ENCODE measurements at regions not wholly inside any gene's neighbourhood (a gene's known extent, or its start where the extent isn't known, plus 50 kb on each side); places are given as distances from the start of the nearest gene placed in this dataset.

GRCh38 chr12:77349689-77350370 lies 284.5 kb upstream of the E2F7 start:
- DNase-seq (ENCODE audit: low spot score): no peak

GRCh38 chr12:77347017-77347416 lies 281.6 kb upstream of the E2F7 start:
- DNase-seq (ENCODE audit: low spot score): no peak

GRCh38 chr12:77345336-77345735 lies 280.0 kb upstream of the E2F7 start:
- DNase-seq (ENCODE audit: low spot score): no peak

- DNase-seq (ENCODE audit: low spot score): no peak
Observed at GRCh38 chr12:77344651-77345050, 279.3 kb upstream of the E2F7 start.

GRCh38 chr12:77343291-77343690 lies 277.9 kb upstream of the E2F7 start:
- peak; percentile 73 for DNase-seq (ENCODE audit: low spot score)

- peak; percentile 5 for DNase-seq (ENCODE audit: low spot score)
Observed at GRCh38 chr12:77342253-77342652, 276.9 kb upstream of the E2F7 start.

GRCh38 chr12:77339610-77340009 lies 274.2 kb upstream of the E2F7 start:
- DNase-seq (ENCODE audit: low spot score): peak; percentile 65

- no peak for DNase-seq (ENCODE audit: low spot score)
Observed at GRCh38 chr12:77337362-77337761, 272.0 kb upstream of the E2F7 start.

GRCh38 chr12:77334806-77335205 lies 269.4 kb upstream of the E2F7 start:
- no peak for DNase-seq (ENCODE audit: low spot score)

GRCh38 chr12:77328326-77328725 lies 263.0 kb upstream of the E2F7 start:
- DNase-seq (ENCODE audit: low spot score): no peak

GRCh38 chr12:77325511-77326236 lies 260.3 kb upstream of the E2F7 start:
- peak; percentile 52 for DNase-seq (ENCODE audit: low spot score)

GRCh38 chr12:77324763-77325468 lies 259.5 kb upstream of the E2F7 start:
- DNase-seq (ENCODE audit: low spot score): peak; percentile 93

GRCh38 chr12:77324416-77324762 lies 259.0 kb upstream of the E2F7 start:
- DNase-seq (ENCODE audit: low spot score): no peak

GRCh38 chr12:77323788-77324415 lies 258.5 kb upstream of the E2F7 start:
- DNase-seq (ENCODE audit: low spot score): no peak

GRCh38 chr12:77319166-77319565 lies 253.8 kb upstream of the E2F7 start:
- DNase-seq (ENCODE audit: low spot score): no peak

- no peak for DNase-seq (ENCODE audit: low spot score)
Observed at GRCh38 chr12:77315407-77315806, 250.0 kb upstream of the E2F7 start.

- DNase-seq (ENCODE audit: low spot score): no peak
Observed at GRCh38 chr12:77314378-77315052, 249.1 kb upstream of the E2F7 start.

GRCh38 chr12:77308056-77308455 lies 242.7 kb upstream of the E2F7 start:
- DNase-seq (ENCODE audit: low spot score): no peak

GRCh38 chr12:77300811-77301210 lies 235.4 kb upstream of the E2F7 start:
- DNase-seq (ENCODE audit: low spot score): no peak

- DNase-seq (ENCODE audit: low spot score): peak; percentile 40
Observed at GRCh38 chr12:77299910-77300669, 234.7 kb upstream of the E2F7 start.

- peak; percentile 55 for DNase-seq (ENCODE audit: low spot score)
Observed at GRCh38 chr12:77299001-77299400, 233.6 kb upstream of the E2F7 start.
